CD4-positive, alpha-beta T cell treated with Interleukin-12 subunit alpha and Interleukin-12 subunit beta, for 1 hour (primary cell): ENCODE measurements at regions not wholly inside any gene's neighbourhood (a gene's known extent, or its start where the extent isn't known, plus 50 kb on each side); places are given as distances from the start of the nearest gene placed in this dataset.

Experiments used
- DNase-seq: peaks from one replicate; pipeline ENCODE4 v3.0.0-alpha.2; 2020

- DNase-seq, result peak; percentile 50
These were observed 296.6 kb downstream of the PTPRC start for GRCh38 chr1:198935306-198935921.

- no peak for DNase-seq
These were observed 297.7 kb downstream of the PTPRC start for GRCh38 chr1:198936371-198937083.

GRCh38 chr1:198937231-198938031 is 298.6 kb downstream of the PTPRC start:
- DNase-seq, result peak; percentile 73

GRCh38 chr1:198939286-198939685 is 300.4 kb downstream of the PTPRC start:
- DNase-seq, result no peak

- DNase-seq, result no peak
These were observed 301.1 kb downstream of the PTPRC start for GRCh38 chr1:198939956-198940355.

- no peak for DNase-seq
These were observed 303.6 kb downstream of the PTPRC start for GRCh38 chr1:198942466-198942865.

- DNase-seq, result no peak
These were observed 304.8 kb downstream of the PTPRC start for GRCh38 chr1:198943484-198944187.

- no peak for DNase-seq
These were observed 308.6 kb downstream of the PTPRC start for GRCh38 chr1:198947456-198947855.

- DNase-seq, result no peak
These were observed 310.2 kb downstream of the PTPRC start for GRCh38 chr1:198948895-198949659.

- DNase-seq, result no peak
These were observed 311.2 kb downstream of the PTPRC start for GRCh38 chr1:198950036-198950435.

- no peak for DNase-seq
These were observed 316.2 kb downstream of the PTPRC start for GRCh38 chr1:198955085-198955484.

GRCh38 chr1:198957044-198957443 is 318.2 kb downstream of the PTPRC start:
- no peak for DNase-seq

- no peak for DNase-seq
These were observed 320.2 kb downstream of the PTPRC start for GRCh38 chr1:198959032-198959431.

GRCh38 chr1:198959676-198960075 is 320.8 kb downstream of the PTPRC start:
- no peak for DNase-seq

GRCh38 chr1:198963796-198964195 is 325.0 kb downstream of the PTPRC start:
- DNase-seq, result peak; percentile 3

GRCh38 chr1:198966519-198966918 is 327.7 kb downstream of the PTPRC start:
- DNase-seq, result no peak

- no peak for DNase-seq
These were observed 328.7 kb downstream of the PTPRC start for GRCh38 chr1:198967566-198967965.

GRCh38 chr1:198968866-198969265 is 330.0 kb downstream of the PTPRC start:
- DNase-seq, result no peak

- DNase-seq, result no peak
These were observed 331.1 kb downstream of the PTPRC start for GRCh38 chr1:198969981-198970380.

GRCh38 chr1:198970916-198971315 is 332.1 kb downstream of the PTPRC start:
- DNase-seq, result no peak

GRCh38 chr1:198977909-198978308 is 339.1 kb downstream of the PTPRC start:
- no peak for DNase-seq

- no peak for DNase-seq
These were observed 339.7 kb downstream of the PTPRC start for GRCh38 chr1:198978523-198978922.
